Sigmoid colon (tissue), 3 donors: ENCODE measurements at regions not wholly inside any gene's neighbourhood (a gene's known extent, or its start where the extent isn't known, plus 50 kb on each side); places are given as distances from the start of the nearest gene placed in this dataset.

ENCODE experiments used
- POLR2A ChIP-seq, 2 donors: fragments of 450-650 bp; IDR thresholded peaks; one replicate each; pipeline ENCODE4 v1.6.1; 2016; ENCODE audit warnings: antibody characterized with exemption in 2 of 2, mild to moderate bottlenecking in 2 of 2, moderate library complexity in 2 of 2
- TF ChIP-seq, protein P1 (sequence below), 4 experiments: fragments of 450-650 bp in 3 of 4; fragments of 200-600 bp in 1 of 4; IDR thresholded peaks; one replicate each; pipeline ENCODE4 v1.5.1; 2016 to 2019; ENCODE audit warnings: antibody characterized with exemption in 4 of 4, mild to moderate bottlenecking in 3 of 4, moderate library complexity in 2 of 4

- TF ChIP-seq, protein P1, sequence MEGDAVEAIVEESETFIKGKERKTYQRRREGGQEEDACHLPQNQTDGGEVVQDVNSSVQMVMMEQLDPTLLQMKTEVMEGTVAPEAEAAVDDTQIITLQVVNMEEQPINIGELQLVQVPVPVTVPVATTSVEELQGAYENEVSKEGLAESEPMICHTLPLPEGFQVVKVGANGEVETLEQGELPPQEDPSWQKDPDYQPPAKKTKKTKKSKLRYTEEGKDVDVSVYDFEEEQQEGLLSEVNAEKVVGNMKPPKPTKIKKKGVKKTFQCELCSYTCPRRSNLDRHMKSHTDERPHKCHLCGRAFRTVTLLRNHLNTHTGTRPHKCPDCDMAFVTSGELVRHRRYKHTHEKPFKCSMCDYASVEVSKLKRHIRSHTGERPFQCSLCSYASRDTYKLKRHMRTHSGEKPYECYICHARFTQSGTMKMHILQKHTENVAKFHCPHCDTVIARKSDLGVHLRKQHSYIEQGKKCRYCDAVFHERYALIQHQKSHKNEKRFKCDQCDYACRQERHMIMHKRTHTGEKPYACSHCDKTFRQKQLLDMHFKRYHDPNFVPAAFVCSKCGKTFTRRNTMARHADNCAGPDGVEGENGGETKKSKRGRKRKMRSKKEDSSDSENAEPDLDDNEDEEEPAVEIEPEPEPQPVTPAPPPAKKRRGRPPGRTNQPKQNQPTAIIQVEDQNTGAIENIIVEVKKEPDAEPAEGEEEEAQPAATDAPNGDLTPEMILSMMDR (IDR thresholded peaks at IDR 0.05), result no peak
- no peak for TF ChIP-seq POLR2A (IDR thresholded peaks at IDR 0.05)
These were observed 102.1 kb upstream of the KCND2 start for GRCh38 chr7:120170834-120171233.
